ENCODE measurements at regions not wholly inside any gene's neighbourhood (a gene's known extent, or its start where the extent isn't known, plus 50 kb on each side); places are given as distances from the start of the nearest gene placed in this dataset.

DNA sequence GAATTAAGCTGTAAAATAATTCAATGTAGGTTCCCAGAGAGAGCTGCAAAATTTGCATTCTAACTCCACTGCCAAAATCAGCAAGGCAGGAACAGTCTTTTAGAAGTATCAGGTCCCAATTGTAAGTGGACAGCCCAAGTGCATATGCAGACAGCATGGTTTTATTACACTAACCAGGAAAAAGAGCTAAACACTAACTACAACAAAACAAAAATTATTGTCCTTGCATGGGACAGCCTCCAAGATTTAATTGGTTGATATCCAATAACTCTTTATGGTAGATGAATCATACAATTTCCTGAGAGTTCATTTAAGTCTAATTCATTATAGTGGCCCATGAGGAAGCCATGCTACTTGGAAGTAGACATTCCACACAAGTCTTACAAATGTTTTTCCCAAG is 154.3 kb upstream of the ZNF648 start:
- Histone ChIP-seq H3K9me1 (ENCODE audit: control insufficient read depth, insufficient read depth, low read length) (no peaks in the 10 kb centered on the region), H4K20me1 (replicated peaks; ENCODE audit: control insufficient read depth, insufficient read depth, low read length) (no peaks in the 10 kb centered on the region), H2AFZ (ENCODE audit: low read depth, low read length) (no peak overlapping the region), H3K27me3 (ENCODE audit: control insufficient read depth in 2 of 2, insufficient read depth in 2 of 2, low read length in 2 of 2) (peaks cover 0 to 5% of the 10 kb centered on the region in 2 experiments; a peak in 1 of 5 replicates), H3K9ac (ENCODE audit: insufficient read depth in 1 of 2, low read depth in 2 of 2, low read length in 2 of 2) (no peak overlapping the region), H3K9me3 (replicated peaks; ENCODE audit: control insufficient read depth, insufficient read depth, low read depth, low read length) (no peaks in the 10 kb centered on the region), H3K36me3 (ENCODE audit: control insufficient read depth, insufficient read depth, low read length) (no peaks in the 10 kb centered on the region), H3K4me3 (no peak overlapping the region), H3K79me2 (ENCODE audit: control insufficient read depth, insufficient read depth, low read length) (no peaks in the 10 kb centered on the region), H3K4me1 (replicated peaks in 1 of 2; ENCODE audit: control insufficient read depth in 2 of 2, insufficient read depth in 2 of 2, low read length in 2 of 2) (peaks cover 0 to 3% of the 10 kb centered on the region in 2 experiments; a peak in 2 of 5 replicates), H3K27ac (ENCODE audit: extremely low read depth, low read depth, low read length) (no peak overlapping the region), H3K4me2 (ENCODE audit: insufficient read depth, low read length) (no peak overlapping the region)
- CTCF ChIA-PET (ENCODE audit: low intra/inter-chr PET ratio), result no interaction called here
- FAIRE-seq (no peak), ATAC-seq (no peak), DNase-seq (ENCODE audit: extremely low read depth in 1 of 4, low spot score in 3 of 4) (no peak)
- TF ChIP-seq, protein P1, sequence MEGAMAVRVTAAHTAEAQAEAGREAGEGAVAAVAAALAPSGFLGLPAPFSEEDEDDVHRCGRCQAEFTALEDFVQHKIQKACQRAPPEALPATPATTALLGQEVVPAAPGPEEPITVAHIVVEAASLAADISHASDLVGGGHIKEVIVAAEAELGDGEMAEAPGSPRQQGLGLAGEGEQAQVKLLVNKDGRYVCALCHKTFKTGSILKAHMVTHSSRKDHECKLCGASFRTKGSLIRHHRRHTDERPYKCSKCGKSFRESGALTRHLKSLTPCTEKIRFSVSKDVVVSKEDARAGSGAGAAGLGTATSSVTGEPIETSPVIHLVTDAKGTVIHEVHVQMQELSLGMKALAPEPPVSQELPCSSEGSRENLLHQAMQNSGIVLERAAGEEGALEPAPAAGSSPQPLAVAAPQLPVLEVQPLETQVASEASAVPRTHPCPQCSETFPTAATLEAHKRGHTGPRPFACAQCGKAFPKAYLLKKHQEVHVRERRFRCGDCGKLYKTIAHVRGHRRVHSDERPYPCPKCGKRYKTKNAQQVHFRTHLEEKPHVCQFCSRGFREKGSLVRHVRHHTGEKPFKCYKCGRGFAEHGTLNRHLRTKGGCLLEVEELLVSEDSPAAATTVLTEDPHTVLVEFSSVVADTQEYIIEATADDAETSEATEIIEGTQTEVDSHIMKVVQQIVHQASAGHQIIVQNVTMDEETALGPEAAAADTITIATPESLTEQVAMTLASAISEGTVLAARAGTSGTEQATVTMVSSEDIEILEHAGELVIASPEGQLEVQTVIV (CRISPR knock-in tag; IDR thresholded peaks at IDR 0.05; ENCODE audit: borderline replicate concordance), result no peak
- no peak for TF ChIP-seq ZNF668 (CRISPR knock-in tag; IDR thresholded peaks at IDR 0.05)
- in situ Hi-C loops (cut with MboI), result no loop called here
- BruUV-seq (replicated peaks), result no TSS peak
- POLR2A ChIA-PET, result no interaction called here
- intact Hi-C loops (cut with micrococcal nuclease), result no loop called here

DNA sequence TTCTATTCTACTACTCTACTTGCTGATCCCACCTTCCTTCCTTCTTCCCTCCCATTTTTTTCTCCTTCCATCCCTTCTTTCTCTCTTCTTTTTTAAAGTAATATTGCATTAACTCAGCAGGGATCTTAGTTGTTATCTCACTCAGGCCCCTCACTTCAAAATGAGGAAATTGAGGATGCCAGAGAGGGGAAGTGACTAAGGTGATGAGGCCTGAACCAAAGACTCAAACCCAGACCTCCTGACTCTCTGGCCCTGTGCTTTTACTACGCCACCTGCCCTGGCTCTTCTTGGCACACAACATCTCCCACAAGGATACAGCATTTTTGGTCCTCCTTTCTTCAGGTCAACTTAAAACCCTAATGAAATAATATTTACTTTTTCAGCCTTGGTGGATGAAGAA is 151.7 kb upstream of the ZNF648 start:
- no peak for DNase-seq (ENCODE audit: extremely low read depth in 1 of 4, low spot score in 3 of 4)
- in situ Hi-C loops (cut with MboI), result no loop called here

More for the DNA sequence above, 151.7 kb upstream of the ZNF648 start:
- 58% methylated on average over 1 of the region's 1 CpG for WGBS (ENCODE audit: insufficient coverage, low coverage, missing lambda C conversion rate)
- ChIA-PET POLR2A (no interaction called here), CTCF (ENCODE audit: low intra/inter-chr PET ratio) (no interaction called here)
- Histone ChIP-seq H3K27me3 (ENCODE audit: control insufficient read depth in 2 of 2, insufficient read depth in 2 of 2, low read length in 2 of 2) (no peaks in the 10 kb centered on the region), H2AFZ (ENCODE audit: low read depth, low read length) (no peak overlapping the region), H4K20me1 (replicated peaks; ENCODE audit: control insufficient read depth, insufficient read depth, low read length) (no peaks in the 10 kb centered on the region), H3K36me3 (ENCODE audit: control insufficient read depth, insufficient read depth, low read length) (no peaks in the 10 kb centered on the region), H3K4me2 (ENCODE audit: insufficient read depth, low read length) (no peak overlapping the region), H3K9me1 (ENCODE audit: control insufficient read depth, insufficient read depth, low read length) (no peaks in the 10 kb centered on the region), H3K4me1 (replicated peaks in 1 of 2; ENCODE audit: control insufficient read depth in 2 of 2, insufficient read depth in 2 of 2, low read length in 2 of 2) (peaks cover 0 to 3% of the 10 kb centered on the region in 2 experiments; a peak in 1 of 5 replicates), H3K9me3 (replicated peaks; ENCODE audit: control insufficient read depth, insufficient read depth, low read depth, low read length) (no peaks in the 10 kb centered on the region), H3K79me2 (ENCODE audit: control insufficient read depth, insufficient read depth, low read length) (no peaks in the 10 kb centered on the region), H3K4me3 (no peak overlapping the region), H3K27ac (ENCODE audit: extremely low read depth, low read depth, low read length) (no peak overlapping the region), H3K9ac (ENCODE audit: insufficient read depth in 1 of 2, low read depth in 2 of 2, low read length in 2 of 2) (no peak overlapping the region)
- ATAC-seq, result no peak
- no peak for FAIRE-seq
- intact Hi-C loops (cut with micrococcal nuclease), result no loop called here
- no peak for TF ChIP-seq RB1 (IDR thresholded peaks at IDR 0.05; ENCODE audit: low read depth)
- TF ChIP-seq CHCHD3 (CRISPR knock-in tag; IDR thresholded peaks at IDR 0.05), result no peak
- TF ChIP-seq SPI1 (IDR thresholded peaks at IDR 0.05; ENCODE audit: borderline replicate concordance, low read depth, low read length), result peak; percentile 40; the same call in 1 of the 2 replicates
- TF ChIP-seq HNRNPUL1 (IDR thresholded peaks at IDR 0.05; ENCODE audit: low read length), result no peak
- no peak for TF ChIP-seq NUFIP1 (IDR thresholded peaks at IDR 0.05; ENCODE audit: partially characterized antibody)
- BruUV-seq (replicated peaks), result no TSS peak

Measured in K562 (cell line).